HS-27A (cell line): ENCODE measurements at regions not wholly inside any gene's neighbourhood (a gene's known extent, or its start where the extent isn't known, plus 50 kb on each side); places are given as distances from the start of the nearest gene placed in this dataset.

ENCODE experiments used
- DNase-seq: peaks from one replicate; pipeline ENCODE4 v3.0.0-alpha.2; 2012; ENCODE audit warnings: low read depth, missing footprints

- DNase-seq, result peak; percentile 75
Measured at GRCh38 chr2:139033300-139033699, 253.1 kb upstream of the NXPH2 start.

GRCh38 chr2:139031722-139032121 is 251.5 kb upstream of the NXPH2 start:
- DNase-seq, result peak; percentile 42

GRCh38 chr2:139020287-139020686 is 240.1 kb upstream of the NXPH2 start:
- no peak for DNase-seq

- no peak for DNase-seq
Measured at GRCh38 chr2:139018252-139018651, 238.1 kb upstream of the NXPH2 start.

- no peak for DNase-seq
Measured at GRCh38 chr2:139007130-139007529, 226.9 kb upstream of the NXPH2 start.

GRCh38 chr2:139000131-139000785 is 220.1 kb upstream of the NXPH2 start:
- no peak for DNase-seq

- peak; percentile 86 for DNase-seq
Measured at GRCh38 chr2:138997856-138998517, 217.8 kb upstream of the NXPH2 start.

- DNase-seq, result no peak
Measured at GRCh38 chr2:138997346-138997745, 217.2 kb upstream of the NXPH2 start.

GRCh38 chr2:138994502-138994901 is 214.3 kb upstream of the NXPH2 start:
- no peak for DNase-seq

- DNase-seq, result no peak
Measured at GRCh38 chr2:138985881-138986280, 205.7 kb upstream of the NXPH2 start.

GRCh38 chr2:138979131-138979785 is 199.1 kb upstream of the NXPH2 start:
- DNase-seq, result no peak

GRCh38 chr2:138974651-138975050 is 194.5 kb upstream of the NXPH2 start:
- peak; percentile 92 for DNase-seq

- no peak for DNase-seq
Measured at GRCh38 chr2:138964418-138964817, 184.2 kb upstream of the NXPH2 start.

- DNase-seq, result no peak
Measured at GRCh38 chr2:138962686-138963085, 182.5 kb upstream of the NXPH2 start.

GRCh38 chr2:138960191-138960590 is 180.0 kb upstream of the NXPH2 start:
- DNase-seq, result no peak

GRCh38 chr2:138959031-138959430 is 178.8 kb upstream of the NXPH2 start:
- no peak for DNase-seq

- DNase-seq, result no peak
Measured at GRCh38 chr2:138956116-138956515, 175.9 kb upstream of the NXPH2 start.

- DNase-seq, result no peak
Measured at GRCh38 chr2:138950486-138950885, 170.3 kb upstream of the NXPH2 start.

GRCh38 chr2:138949517-138949916 is 169.3 kb upstream of the NXPH2 start:
- DNase-seq, result no peak

GRCh38 chr2:138948070-138948539 is 167.9 kb upstream of the NXPH2 start:
- peak; percentile 99 for DNase-seq

- DNase-seq, result no peak
Measured at GRCh38 chr2:138943470-138943869, 163.3 kb upstream of the NXPH2 start.

- DNase-seq, result no peak
Measured at GRCh38 chr2:138942466-138942865, 162.3 kb upstream of the NXPH2 start.
